GM13976 (cell line): ENCODE measurements at regions not wholly inside any gene's neighbourhood (a gene's known extent, or its start where the extent isn't known, plus 50 kb on each side); places are given as distances from the start of the nearest gene placed in this dataset.

Experiments
- DNase-seq: peaks from one replicate; pipeline ENCODE4 v3.0.0; 2012; ENCODE audit warnings: low spot score
- CTCF ChIP-seq: IDR thresholded peaks from 2 replicates; pipeline ENCODE4 v1.5.1; 2012; ENCODE audit warnings: borderline replicate concordance, mild to moderate bottlenecking; ENCODE audit not compliant: insufficient read depth; ENCODE audit errors: extremely low read depth, missing control alignments, control extremely low read depth
- in situ Hi-C: fragments of 300-500 bp; cut with MboI; formaldehyde crosslinking; loops from one replicate; pipeline ENCODE4 v1.12.0; 2022; ENCODE audit warnings: low sequenced_read_pairs, mixed read lengths, inconsistent platforms; ENCODE audit not compliant: unreplicated experiment

- no peak for TF ChIP-seq CTCF
- in situ Hi-C loops = no loop called here
Measured at GRCh38 chr6:68575765-68576439, 59.2 kb upstream of the ADGRB3 start.

GRCh38 chr6:68572975-68573374 lies 62.1 kb upstream of the ADGRB3 start:
- no peak for TF ChIP-seq CTCF
- DNase-seq = no peak
- in situ Hi-C loops = no loop called here

More at GRCh38 chr6:68575765-68576439, 59.2 kb upstream of the ADGRB3 start:
- DNase-seq = no peak

- in situ Hi-C loops = no loop called here
- DNase-seq = peak; percentile 40
- peak; percentile 50 for TF ChIP-seq CTCF
Measured at GRCh38 chr6:68572525-68572924, 62.6 kb upstream of the ADGRB3 start.

DNA sequence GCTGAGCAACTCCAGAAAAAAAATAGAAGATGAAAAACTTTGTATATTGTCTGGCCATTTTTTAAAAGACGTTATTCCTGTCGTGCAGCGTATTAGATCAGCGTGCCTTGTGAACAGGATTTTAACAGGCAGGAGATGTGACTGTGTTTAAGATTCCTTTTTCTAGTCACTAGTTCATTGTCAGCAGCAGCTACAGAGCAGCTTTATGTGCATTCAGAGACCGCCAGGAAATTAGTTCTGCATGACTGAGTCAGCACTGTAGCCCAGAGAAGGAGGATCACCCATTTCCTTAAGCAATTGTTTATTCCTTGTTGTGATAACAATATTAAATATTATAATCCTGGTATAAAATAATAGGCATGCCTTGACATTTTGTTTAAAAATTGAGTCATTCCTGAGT lies 75.4 kb upstream of the ADGRB3 start:
- in situ Hi-C loops = no loop called here
- TF ChIP-seq CTCF = no peak
- no peak for DNase-seq

- no peak for TF ChIP-seq CTCF
- DNase-seq = no peak
- in situ Hi-C loops = no loop called here
Measured at GRCh38 chr6:68559070-68559469, 76.0 kb upstream of the ADGRB3 start.

DNA sequence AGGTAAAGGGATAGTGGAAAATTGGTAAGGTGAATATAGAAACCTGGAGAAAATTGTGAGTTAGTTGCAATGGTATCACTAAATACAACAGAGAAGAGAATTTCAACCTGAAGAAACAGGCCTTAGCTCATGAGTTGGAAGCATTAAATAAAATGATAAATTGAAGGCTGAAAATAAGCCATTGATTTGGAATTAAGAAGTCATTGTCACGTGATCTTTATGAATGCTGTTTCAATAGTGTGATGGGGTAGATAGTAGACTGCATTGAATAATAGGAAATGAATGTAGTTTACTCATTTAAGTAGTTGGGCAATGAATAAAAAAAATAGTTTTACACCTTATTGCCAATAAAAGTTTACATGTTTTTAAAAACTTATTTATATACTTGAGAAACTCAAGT lies 88.5 kb upstream of the ADGRB3 start:
- in situ Hi-C loops = no loop called here
- no peak for TF ChIP-seq CTCF
- DNase-seq = no peak
